Type B pancreatic cell (in vitro differentiated cells): ENCODE measurements at regions not wholly inside any gene's neighbourhood (a gene's known extent, or its start where the extent isn't known, plus 50 kb on each side); places are given as distances from the start of the nearest gene placed in this dataset.

ENCODE experiments used
- DNase-seq: peaks from one replicate; pipeline ENCODE4 v3.0.0; 2021; ENCODE audit warnings: mixed read lengths; ENCODE audit not compliant: unreplicated experiment; ENCODE audit errors: extremely low spot score
- H3K27ac Mint-ChIP-seq: 2 replicates; pipeline ENCODE4 v1.8.0; 2021; ENCODE audit warnings: mild to moderate bottlenecking, mixed read lengths
- H3K27me3 Mint-ChIP-seq: 2 replicates; pipeline ENCODE4 v1.8.0; 2021; ENCODE audit warnings: mixed read lengths
- H3K36me3 Mint-ChIP-seq: 2 replicates; pipeline ENCODE4 v1.8.0; 2021; ENCODE audit warnings: mixed read lengths
- H3K4me1 Mint-ChIP-seq: one replicate; pipeline ENCODE4 v1.8.0; 2021; ENCODE audit warnings: mixed read lengths; ENCODE audit not compliant: unreplicated experiment
- H3K4me3 Mint-ChIP-seq: 2 replicates; pipeline ENCODE4 v1.8.0; 2021; ENCODE audit warnings: mild to moderate bottlenecking, mixed read lengths
- H3K9me3 Mint-ChIP-seq: 2 replicates; pipeline ENCODE4 v1.8.0; 2021; ENCODE audit warnings: mixed read lengths
- TF ChIP-seq, protein P1 (sequence below): fragments of 200-600 bp; sonication (generic); conservative IDR thresholded peaks from 2 replicates; pipeline ENCODE4 v1.5.0; 2021; ENCODE audit warnings: antibody characterized with exemption, mild to moderate bottlenecking

DNA sequence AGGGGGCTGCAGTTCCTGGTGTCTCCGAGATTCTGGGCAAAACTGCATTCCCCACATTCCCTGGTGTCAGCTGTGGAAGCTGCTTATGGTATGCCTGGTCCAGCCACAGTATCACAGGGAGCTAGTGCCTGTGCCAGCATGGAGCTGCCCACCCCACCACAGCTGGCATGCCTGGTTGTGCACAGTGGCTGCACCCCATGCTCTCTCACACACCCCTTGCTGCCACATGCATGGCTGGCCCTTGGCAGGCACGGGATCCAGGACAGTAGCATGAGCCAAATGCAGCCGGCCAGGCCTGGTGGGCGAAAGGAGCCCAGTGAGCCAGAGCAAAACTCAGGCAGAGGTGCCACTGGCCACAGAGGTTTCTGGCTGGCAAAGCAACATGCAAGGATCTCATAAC lies 418.0 kb upstream of the SPOCK3 start:
- H3K4me3 Mint-ChIP-seq, result no peak overlapping the region
- H3K4me1 Mint-ChIP-seq, result no peaks in the 10 kb centered on the region
- no peaks in the 10 kb centered on the region for H3K27me3 Mint-ChIP-seq
- no peak overlapping the region for H3K27ac Mint-ChIP-seq
- no peak for DNase-seq
- TF ChIP-seq, protein P1, sequence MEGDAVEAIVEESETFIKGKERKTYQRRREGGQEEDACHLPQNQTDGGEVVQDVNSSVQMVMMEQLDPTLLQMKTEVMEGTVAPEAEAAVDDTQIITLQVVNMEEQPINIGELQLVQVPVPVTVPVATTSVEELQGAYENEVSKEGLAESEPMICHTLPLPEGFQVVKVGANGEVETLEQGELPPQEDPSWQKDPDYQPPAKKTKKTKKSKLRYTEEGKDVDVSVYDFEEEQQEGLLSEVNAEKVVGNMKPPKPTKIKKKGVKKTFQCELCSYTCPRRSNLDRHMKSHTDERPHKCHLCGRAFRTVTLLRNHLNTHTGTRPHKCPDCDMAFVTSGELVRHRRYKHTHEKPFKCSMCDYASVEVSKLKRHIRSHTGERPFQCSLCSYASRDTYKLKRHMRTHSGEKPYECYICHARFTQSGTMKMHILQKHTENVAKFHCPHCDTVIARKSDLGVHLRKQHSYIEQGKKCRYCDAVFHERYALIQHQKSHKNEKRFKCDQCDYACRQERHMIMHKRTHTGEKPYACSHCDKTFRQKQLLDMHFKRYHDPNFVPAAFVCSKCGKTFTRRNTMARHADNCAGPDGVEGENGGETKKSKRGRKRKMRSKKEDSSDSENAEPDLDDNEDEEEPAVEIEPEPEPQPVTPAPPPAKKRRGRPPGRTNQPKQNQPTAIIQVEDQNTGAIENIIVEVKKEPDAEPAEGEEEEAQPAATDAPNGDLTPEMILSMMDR, result no peak
- peaks cover 7% of the 10 kb centered on the region for H3K9me3 Mint-ChIP-seq
- H3K36me3 Mint-ChIP-seq, result no peaks in the 10 kb centered on the region

DNA sequence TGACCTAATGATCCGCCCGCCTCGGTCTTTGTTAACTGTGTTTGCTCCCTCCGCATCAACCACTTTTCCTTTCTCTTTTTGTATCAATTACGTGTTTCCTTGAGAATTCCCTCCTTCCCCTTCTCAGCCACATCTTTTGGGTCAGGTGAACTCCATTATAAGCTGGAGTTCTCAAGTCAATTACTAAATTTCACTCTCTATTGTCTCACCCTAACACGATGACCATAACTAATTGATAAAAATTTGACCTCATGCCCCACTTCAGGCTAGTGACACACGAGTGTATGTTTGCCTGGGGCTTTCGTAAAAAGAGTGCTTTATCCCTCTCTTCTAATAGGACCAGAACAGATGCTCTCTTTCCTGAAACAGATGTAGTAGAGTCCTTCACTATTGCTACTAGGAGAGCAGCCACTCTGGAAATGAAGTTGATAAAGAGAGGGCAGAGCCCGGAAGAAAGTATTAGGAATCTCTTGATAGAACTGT lies 403.6 kb upstream of the ANXA10 start:
- Mint-ChIP-seq H3K27ac (peak overlapping the region; percentile 2), H3K4me1 (no peaks in the 10 kb centered on the region), H3K27me3 (no peaks in the 10 kb centered on the region), H3K4me3 (peak overlapping the region; percentile 75), H3K9me3 (no peaks in the 10 kb centered on the region), H3K36me3 (no peaks in the 10 kb centered on the region)
- TF ChIP-seq, protein P1, result no peak
- DNase-seq, result no peak

DNA sequence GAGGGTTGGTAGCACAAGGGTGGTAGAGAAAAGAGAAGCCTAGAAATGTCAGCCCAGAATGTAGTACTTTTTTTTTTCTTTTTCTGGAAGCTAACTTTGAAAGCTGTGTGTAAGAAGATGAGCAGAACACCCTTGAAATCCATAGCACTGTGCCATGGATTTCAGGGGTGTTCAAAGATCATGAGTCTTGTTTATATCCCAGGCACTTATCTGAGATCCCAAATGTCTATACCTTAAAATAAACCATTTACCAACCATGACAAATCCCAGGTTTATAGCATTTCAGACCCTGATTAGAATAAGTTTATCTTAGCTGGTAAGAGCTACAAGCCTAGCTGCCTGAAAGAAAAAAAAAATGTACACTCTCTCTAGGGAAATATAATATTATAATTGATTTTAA lies 389.9 kb upstream of the ANXA10 start:
- TF ChIP-seq, protein P1, result no peak
- DNase-seq, result no peak
- no peaks in the 10 kb centered on the region for H3K9me3 Mint-ChIP-seq
- H3K4me3 Mint-ChIP-seq, result no peak overlapping the region
- no peaks in the 10 kb centered on the region for H3K36me3 Mint-ChIP-seq
- H3K27ac Mint-ChIP-seq, result no peak overlapping the region
- no peaks in the 10 kb centered on the region for H3K27me3 Mint-ChIP-seq
- H3K4me1 Mint-ChIP-seq, result no peaks in the 10 kb centered on the region

DNA sequence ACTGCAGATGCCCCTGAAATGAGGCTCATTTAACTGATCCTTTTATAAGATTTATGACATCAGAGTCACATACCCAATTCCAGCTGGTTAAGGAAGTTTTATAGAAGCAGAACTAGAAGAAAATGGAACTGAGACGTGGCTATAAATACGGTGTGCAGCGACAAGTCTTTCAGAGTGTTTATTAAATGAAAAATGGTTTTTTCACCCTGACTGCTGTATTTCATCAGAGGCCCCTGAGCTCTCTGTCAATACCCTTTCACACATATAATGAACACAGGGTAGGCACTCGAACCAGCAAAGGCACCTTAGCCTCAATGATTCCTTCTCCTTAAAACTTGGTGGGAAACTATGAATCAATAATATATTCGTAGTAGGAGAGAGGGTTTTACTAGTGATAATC lies 380.8 kb upstream of the ANXA10 start:
- no peaks in the 10 kb centered on the region for H3K36me3 Mint-ChIP-seq
- no peak overlapping the region for H3K27ac Mint-ChIP-seq
- TF ChIP-seq, protein P1, result no peak
- no peak overlapping the region for H3K4me3 Mint-ChIP-seq
- no peaks in the 10 kb centered on the region for H3K9me3 Mint-ChIP-seq
- DNase-seq, result no peak
- no peaks in the 10 kb centered on the region for H3K27me3 Mint-ChIP-seq
- H3K4me1 Mint-ChIP-seq, result no peaks in the 10 kb centered on the region

DNA sequence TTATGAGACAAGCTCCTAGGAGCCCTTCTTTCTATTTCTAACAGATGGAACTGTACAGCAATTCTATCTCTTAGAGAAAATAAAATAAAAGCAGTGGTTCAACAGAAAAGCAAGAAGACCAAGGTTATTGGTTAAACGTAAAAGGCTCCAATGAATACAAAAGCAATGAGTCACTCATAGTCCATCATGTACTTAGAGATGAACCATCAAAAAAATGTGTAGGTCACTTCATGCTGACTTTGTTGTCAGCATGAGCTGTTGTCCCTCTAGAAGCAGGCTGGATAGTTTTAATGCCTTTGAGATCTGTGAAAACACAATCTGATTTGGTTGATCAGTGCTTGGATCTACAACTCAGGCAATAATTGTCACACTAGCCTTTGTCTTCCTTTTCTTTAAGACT lies 378.6 kb upstream of the ANXA10 start:
- Mint-ChIP-seq H3K36me3 (no peaks in the 10 kb centered on the region), H3K9me3 (no peaks in the 10 kb centered on the region), H3K4me1 (no peaks in the 10 kb centered on the region), H3K27me3 (no peaks in the 10 kb centered on the region), H3K4me3 (no peak overlapping the region), H3K27ac (no peak overlapping the region)
- DNase-seq, result no peak
- TF ChIP-seq, protein P1, result no peak

DNA sequence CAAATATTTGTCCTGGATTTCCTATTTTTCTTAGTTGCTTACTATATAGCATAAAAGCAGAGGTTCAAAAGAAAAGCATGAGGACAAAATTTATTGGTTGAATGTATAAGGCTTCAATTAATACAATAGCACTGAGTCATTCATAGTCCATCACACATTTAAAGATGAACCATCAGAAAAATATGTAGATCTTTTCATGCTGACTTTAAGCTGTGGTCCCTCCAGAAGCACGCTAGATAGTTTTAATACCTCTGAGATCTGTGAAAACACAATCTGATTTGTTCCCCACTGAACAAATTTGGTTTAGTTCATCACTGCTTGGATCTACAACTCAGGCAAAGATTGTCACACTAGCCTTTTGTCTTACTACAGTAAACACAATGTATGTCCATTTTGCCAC lies 377.2 kb upstream of the ANXA10 start:
- Mint-ChIP-seq H3K27ac (no peak overlapping the region), H3K9me3 (no peaks in the 10 kb centered on the region), H3K36me3 (no peaks in the 10 kb centered on the region), H3K4me1 (no peaks in the 10 kb centered on the region), H3K4me3 (no peak overlapping the region), H3K27me3 (no peaks in the 10 kb centered on the region)
- no peak for DNase-seq
- TF ChIP-seq, protein P1, result no peak
